Esophagus muscularis mucosa (tissue), 3 donors: ENCODE measurements at regions not wholly inside any gene's neighbourhood (a gene's known extent, or its start where the extent isn't known, plus 50 kb on each side); places are given as distances from the start of the nearest gene placed in this dataset.

Experiments used
- EP300 ChIP-seq: sonication (generic); formaldehyde crosslinking; IDR thresholded peaks from one replicate; pipeline ENCODE4 v1.6.1; 2017; ENCODE audit warnings: antibody characterized with exemption
- POLR2A ChIP-seq: fragments of 450-650 bp; IDR thresholded peaks from one replicate; pipeline ENCODE4 v1.6.1; 2017; ENCODE audit warnings: antibody characterized with exemption, moderate library complexity, mild to moderate bottlenecking, low read depth
- POLR2AphosphoS5 ChIP-seq, 2 donors: sonication (generic); formaldehyde crosslinking; IDR thresholded peaks; one replicate each; pipeline ENCODE4 v1.6.1; 2017; ENCODE audit warnings: antibody characterized with exemption in 2 of 2

DNA sequence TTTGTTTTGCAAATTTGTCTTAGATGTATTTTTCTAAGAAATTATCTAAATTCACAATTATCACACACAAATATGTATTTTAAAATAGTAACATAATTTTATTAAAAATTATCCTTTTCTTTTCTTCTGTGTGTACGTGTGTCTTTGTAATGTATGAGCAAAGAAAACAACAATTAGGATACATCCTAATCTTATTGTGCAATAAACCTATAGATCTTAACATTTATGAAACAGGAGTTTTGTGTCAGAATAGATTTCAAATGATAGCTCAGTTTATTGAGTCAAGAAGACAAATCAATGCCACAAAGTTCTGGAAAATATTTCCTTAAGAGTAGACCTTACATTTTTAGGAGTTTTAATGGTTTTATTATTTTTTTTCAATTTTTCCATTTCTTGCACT is 212.2 kb downstream of the KCNJ3 start:
- TF ChIP-seq POLR2AphosphoS5 (IDR thresholded peaks at IDR 0.05), result no peak
- no peak for TF ChIP-seq EP300
- TF ChIP-seq POLR2A, result no peak
